SK-N-SH (cell line): ENCODE measurements at regions not wholly inside any gene's neighbourhood (a gene's known extent, or its start where the extent isn't known, plus 50 kb on each side); places are given as distances from the start of the nearest gene placed in this dataset.

ENCODE experiments used
- CTCF ChIA-PET: fragments of 300-600, 350-600 bp; formaldehyde crosslinking; extraction: SDS; loops from one replicate; lab custom pipeline; 2021; lab: Yijun Ruan, JAX
- POLR2A ChIA-PET: fragments of 350-600 bp; sonication (Branson Sonifier 250); formaldehyde crosslinking; extraction: SDS; loops from one replicate; lab custom pipeline; 2020; ENCODE audit warnings: antibody characterized with exemption, inconsistent platforms; lab: Yijun Ruan, JAX
- DNase-seq: peaks from one replicate; pipeline ENCODE4 v3.0.0; 2012
- H2AFZ ChIP-seq: fragments of 200-600 bp; sonication (generic); 2 replicates; pipeline ENCODE4 v1.8.1; 2016; ENCODE audit warnings: antibody characterized with exemption, mild to moderate bottlenecking, low read depth
- H3F3A ChIP-seq: fragments of 200-600 bp; sonication (generic); replicated peaks from 2 replicates; pipeline ENCODE3; 2016; ENCODE audit warnings: antibody characterized with exemption, mild to moderate bottlenecking; ENCODE audit not compliant: insufficient read depth
- H3K27ac ChIP-seq, 2 experiments: fragments of 200-500 bp in 1 of 2; fragments of 200-600 bp in 1 of 2; sonication (Bioruptor generic) in 1 of 2; sonication (generic), shearing (Covaris generic) in 1 of 2; 2 replicates each; pipeline versions ENCODE4 v1.5.1 to v1.6.1; 2014 to 2016; ENCODE audit warnings: low read depth in 2 of 2, inconsistent platforms in 1 of 2, low read length in 1 of 2, mild to moderate bottlenecking in 1 of 2, mixed read lengths in 1 of 2
- H3K27me3 ChIP-seq: fragments of 200-600 bp; sonication (generic), shearing (Covaris generic); 2 replicates; pipeline ENCODE4 v1.6.1; 2016; ENCODE audit warnings: mixed run types; ENCODE audit not compliant: insufficient read depth
- H3K36me3 ChIP-seq, 2 experiments: fragments of 200-500 bp in 1 of 2; fragments of 200-600 bp in 1 of 2; sonication (Bioruptor generic) in 1 of 2; sonication (generic) in 1 of 2; replicated peaks in 1 of 2; 2 replicates each; pipeline versions ENCODE3 to v1.5.1; 2014 to 2016; ENCODE audit warnings: low read length in 1 of 2, mild to moderate bottlenecking in 1 of 2; ENCODE audit not compliant: insufficient read depth in 2 of 2, control insufficient read depth in 1 of 2
- H3K4me1 ChIP-seq, 2 experiments: fragments of 200-500 bp in 1 of 2; fragments of 200-600 bp in 1 of 2; sonication (Bioruptor generic) in 1 of 2; sonication (generic), shearing (Covaris generic) in 1 of 2; 2 replicates each; pipeline versions ENCODE4 v1.5.1 to v1.6.1; 2014 to 2016; ENCODE audit warnings: low read depth in 1 of 2, low read length in 1 of 2, mixed run types in 1 of 2; ENCODE audit not compliant: insufficient read depth in 2 of 2, control insufficient read depth in 1 of 2
- H3K4me2 ChIP-seq: fragments of 200-600 bp; sonication (generic), shearing (Covaris generic); 2 replicates; pipeline ENCODE4 v1.6.1; 2017; ENCODE audit warnings: mixed run types
- H3K4me3 ChIP-seq, 2 experiments: fragments of 200-500 bp in 1 of 2; fragments of 200-600 bp in 1 of 2; sonication (Bioruptor generic) in 1 of 2; sonication (generic), shearing (Covaris generic) in 1 of 2; 2 replicates each; pipeline versions ENCODE4 v1.5.1 to v1.8.1; 2014 to 2016; ENCODE audit warnings: low read depth in 2 of 2, inconsistent platforms in 1 of 2, low read length in 1 of 2, mild to moderate bottlenecking in 1 of 2, mixed read lengths in 1 of 2, moderate library complexity in 1 of 2
- H3K79me2 ChIP-seq: fragments of 200-600 bp; sonication (generic); 2 replicates; pipeline ENCODE4 v1.8.1; 2017; ENCODE audit warnings: mild to moderate bottlenecking; ENCODE audit not compliant: insufficient read depth
- H3K9ac ChIP-seq: fragments of 200-600 bp; sonication (generic); 2 replicates; pipeline ENCODE4 v1.6.1; 2017; ENCODE audit warnings: mixed run types
- H3K9me2 ChIP-seq: fragments of 200-600 bp; sonication (generic); 2 replicates; pipeline ENCODE4 v1.6.1; 2017; ENCODE audit warnings: mixed run types
- H3K9me3 ChIP-seq: fragments of 200-600 bp; sonication (generic); 2 replicates; pipeline ENCODE4 v1.6.1; 2017; ENCODE audit warnings: mixed run types, mild to moderate bottlenecking, moderate library complexity
- H4K20me1 ChIP-seq: fragments of 200-600 bp; sonication (generic); 2 replicates; pipeline ENCODE4 v1.6.1; 2017; ENCODE audit warnings: mild to moderate bottlenecking, mixed run types; ENCODE audit not compliant: insufficient read depth
- EP300 ChIP-seq, 2 experiments: IDR thresholded peaks; 2 replicates each; pipeline versions ENCODE4 v1.4.0 to v1.6.1; 2012; ENCODE audit warnings: borderline replicate concordance in 1 of 2, low read depth in 1 of 2, low read length in 1 of 2
- GATA2 ChIP-seq: sonication (generic); formaldehyde crosslinking; IDR thresholded peaks from 2 replicates; pipeline ENCODE4 v1.5.0; 2020; ENCODE audit warnings: mild to moderate bottlenecking, missing genetic modification reagents
- JUND ChIP-seq: IDR thresholded peaks from 2 replicates; pipeline ENCODE4 v1.4.0; 2012
- POLR2AphosphoS5 ChIP-seq: IDR thresholded peaks from 2 replicates; pipeline ENCODE4 v1.6.1; 2012; ENCODE audit warnings: low read depth, low read length
- RAD21 ChIP-seq: IDR thresholded peaks from 2 replicates; pipeline ENCODE4 v1.6.1; 2012; ENCODE audit warnings: mild to moderate bottlenecking, low read length
- RFX5 ChIP-seq: IDR thresholded peaks from 2 replicates; pipeline ENCODE4 v1.6.1; 2012; ENCODE audit warnings: mild to moderate bottlenecking, improper control_type of control experiment, low read length
- SMC3 ChIP-seq: IDR thresholded peaks from 2 replicates; pipeline ENCODE4 v1.6.1; 2012; ENCODE audit warnings: low read depth, low read length, improper control_type of control experiment
- TCF12 ChIP-seq: IDR thresholded peaks from 2 replicates; pipeline ENCODE4 v1.4.0; 2012
- USF2 ChIP-seq: fragments of 150-350 bp; IDR thresholded peaks from 2 replicates; pipeline ENCODE4 v1.6.1; 2017; ENCODE audit warnings: antibody characterized with exemption, low read length, low read depth, borderline replicate concordance
- YY1 ChIP-seq: IDR thresholded peaks from 2 replicates; pipeline ENCODE4 v1.4.0; 2012; ENCODE audit warnings: low read depth, mild to moderate bottlenecking
- ZBTB33 ChIP-seq: IDR thresholded peaks from 2 replicates; pipeline ENCODE4 v1.4.0; 2012; ENCODE audit warnings: low read depth, borderline replicate concordance
- WGBS: methylation state at CpG from one replicate; pipeline ENCODE4 v1.1.6; 2017; ENCODE audit warnings: low lambda C conversion rate; 5-methylcytosine and 5-hydroxymethylcytosine counted together
- TF ChIP-seq, protein P1 (sequence below): IDR thresholded peaks from 2 replicates; pipeline ENCODE4 v1.4.0; 2012; ENCODE audit warnings: low read depth

DNA sequence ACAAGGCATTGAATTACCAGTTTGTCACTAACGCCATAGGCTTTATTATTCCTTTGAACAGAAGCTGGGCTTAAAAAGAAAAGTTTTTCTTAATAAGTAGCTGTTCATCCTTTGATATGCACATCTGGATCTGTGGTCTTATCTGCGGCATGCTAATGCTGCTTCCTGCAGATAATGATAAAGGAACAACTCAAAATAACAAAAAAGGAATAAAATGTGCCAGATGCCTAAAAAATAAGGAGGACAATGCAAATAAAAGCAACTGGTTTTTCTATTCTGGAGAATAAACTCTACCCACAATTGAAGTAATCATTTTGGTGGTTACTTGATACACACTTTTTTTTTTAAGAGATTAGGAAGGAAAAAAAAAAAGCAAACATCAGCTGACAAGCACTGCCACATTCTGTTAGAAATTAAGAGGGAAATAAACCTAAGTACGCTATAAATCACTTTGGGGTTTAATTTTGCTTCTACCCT lies 156.8 kb upstream of the SALL4 start:
- peaks cover 12 to 14% of the 10 kb centered on the region in 2 experiments; a peak in 3 of 4 replicates for H3K4me1 ChIP-seq
- CTCF ChIA-PET, result interaction anchor here (1.0 to 1.8 kb wide), 3 partner anchors 13 to 159 kb away, joined by 3 to 8 read pairs (median 4); no protein-coding TSS in a partner anchor
- H3K27ac ChIP-seq, result peak overlapping the region in 1 of 2 experiments; percentile 68; a peak in 1 of 4 replicates
- H4K20me1 ChIP-seq, result no peaks in the 10 kb centered on the region
- H3K9me3 ChIP-seq, result no peaks in the 10 kb centered on the region
- H3K4me2 ChIP-seq, result peak overlapping the region; percentile 31; the same call in 1 of the 2 replicates
- no peaks in the 10 kb centered on the region for H3K79me2 ChIP-seq
- H3K9me2 ChIP-seq, result no peaks in the 10 kb centered on the region
- peak; percentile 11; the same call in 1 of the 2 replicates for TF ChIP-seq TCF12
- TF ChIP-seq JUND, result no peak
- TF ChIP-seq USF2, result no peak
- peak in 1 of 2 experiments; percentile 51; a peak in 1 of 4 replicates for TF ChIP-seq EP300 (IDR thresholded peaks at IDR 0.05; ENCODE audit: borderline replicate concordance in 1 of 2, low read depth in 1 of 2, low read length in 1 of 2)
- TF ChIP-seq, protein P1, sequence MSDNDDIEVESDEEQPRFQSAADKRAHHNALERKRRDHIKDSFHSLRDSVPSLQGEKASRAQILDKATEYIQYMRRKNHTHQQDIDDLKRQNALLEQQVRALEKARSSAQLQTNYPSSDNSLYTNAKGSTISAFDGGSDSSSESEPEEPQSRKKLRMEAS, result no peak
- TF ChIP-seq GATA2 (CRISPR knock-in tag), result peak; percentile 31; the same call in 1 of the 2 replicates
- TF ChIP-seq RAD21, result no peak
- peak overlapping the region; percentile 42; the same call in 1 of the 2 replicates for H2AFZ ChIP-seq
- H3K4me3 ChIP-seq, result no peak overlapping the region
- H3K36me3 ChIP-seq, result no peaks in the 10 kb centered on the region
- H3F3A ChIP-seq, result no peaks in the 10 kb centered on the region
- DNase-seq, result no peak
- no peak overlapping the region for H3K9ac ChIP-seq
- 72% methylated on average over 3 of the region's 3 CpGs for WGBS
- POLR2A ChIA-PET, result no interaction called here
- H3K27me3 ChIP-seq, result no peaks in the 10 kb centered on the region

- H3K79me2 ChIP-seq, result no peaks in the 10 kb centered on the region
- no peak overlapping the region for H3K4me3 ChIP-seq
- H3K27ac ChIP-seq, result peak overlapping the region in 1 of 2 experiments; percentile 68; a peak in 1 of 4 replicates
- POLR2A ChIA-PET, result no interaction called here
- TF ChIP-seq ZBTB33, result no peak
- TF ChIP-seq YY1, result no peak
- TF ChIP-seq, protein P1, result no peak
- TF ChIP-seq RFX5, result no peak
- no peak for TF ChIP-seq POLR2AphosphoS5
- no peak for TF ChIP-seq SMC3
- WGBS, result 59% methylated on average over 11 of the region's 11 CpGs
- H2AFZ ChIP-seq, result peak overlapping the region; percentile 42; the same call in 1 of the 2 replicates
- no peaks in the 10 kb centered on the region for H3F3A ChIP-seq
- H3K27me3 ChIP-seq, result no peaks in the 10 kb centered on the region
- no peaks in the 10 kb centered on the region for H4K20me1 ChIP-seq
- no peaks in the 10 kb centered on the region for H3K36me3 ChIP-seq
- no peaks in the 10 kb centered on the region for H3K9me3 ChIP-seq
- DNase-seq, result no peak
- peaks cover 12 to 14% of the 10 kb centered on the region in 2 experiments; a peak in 3 of 4 replicates for H3K4me1 ChIP-seq
- CTCF ChIA-PET, result interaction anchor here (1.0 to 1.8 kb wide), 3 partner anchors 13 to 159 kb away, joined by 3 to 8 read pairs (median 4); no protein-coding TSS in a partner anchor
- H3K9ac ChIP-seq, result no peak overlapping the region
- H3K9me2 ChIP-seq, result no peaks in the 10 kb centered on the region
- peak overlapping the region; percentile 31; the same call in 1 of the 2 replicates for H3K4me2 ChIP-seq
Measured at GRCh38 chr20:51958099-51959065, 156.1 kb upstream of the SALL4 start.
